A673 (cell line): ENCODE measurements at regions not wholly inside any gene's neighbourhood (a gene's known extent, or its start where the extent isn't known, plus 50 kb on each side); places are given as distances from the start of the nearest gene placed in this dataset.

Experiments
- BruUV-seq: library from RNA; stranded (reverse); fragments of 400-500 nt; replicated peaks from 2 replicates; lab custom pipeline; 2021; lab: Mats Ljungman, UMichigan
- CTCF ChIA-PET: fragments of 300-600 bp; sonication (Branson Sonifier 250); formaldehyde crosslinking; loops from one replicate; lab custom pipeline; 2022; ENCODE audit warnings: antibody characterized with exemption; lab: Charles Lee
- POLR2A ChIA-PET: fragments of 300-600 bp; sonication (Branson Sonifier 250); formaldehyde crosslinking; loops from one replicate; lab custom pipeline; 2022; ENCODE audit warnings: antibody characterized with exemption; ENCODE audit not compliant: low non-redundant PET; lab: Charles Lee
- DNase-seq: peaks from one replicate; pipeline ENCODE4 v3.0.0-alpha.2; 2015; ENCODE audit warnings: low spot score
- H3K27ac ChIP-seq: fragments of 200-600 bp; sonication (generic); 2 replicates; pipeline ENCODE4 v1.5.1; 2016; ENCODE audit warnings: mixed run types, low read depth, mild to moderate bottlenecking, mixed read lengths, antibody characterized with exemption, low read length; ENCODE audit not compliant: poor library complexity, severe bottlenecking
- H3K27me3 ChIP-seq: fragments of 200-600 bp; sonication (generic); replicated peaks from 2 replicates; pipeline ENCODE4 v1.6.1; 2017; ENCODE audit warnings: mixed run types, low read depth, mild to moderate bottlenecking, mixed read lengths, antibody characterized with exemption, low read length; ENCODE audit not compliant: insufficient read depth, poor library complexity
- H3K36me3 ChIP-seq: fragments of 200-600 bp; sonication (generic); 2 replicates; pipeline ENCODE4 v1.6.1; 2016; ENCODE audit warnings: mixed run types, mild to moderate bottlenecking, mixed read lengths, antibody characterized with exemption, low read length; ENCODE audit not compliant: insufficient read depth, poor library complexity, severe bottlenecking
- H3K4me1 ChIP-seq: fragments of 200-600 bp; sonication (generic); 2 replicates; pipeline ENCODE4 v1.6.1; 2017; ENCODE audit warnings: mixed run types, mild to moderate bottlenecking, mixed read lengths, antibody characterized with exemption, low read length; ENCODE audit not compliant: insufficient read depth, poor library complexity, severe bottlenecking
- H3K4me3 ChIP-seq: fragments of 200-600 bp; sonication (generic); 2 replicates; pipeline ENCODE4 v1.5.1; 2016; ENCODE audit warnings: low read depth, mixed run types, mild to moderate bottlenecking, mixed read lengths, low read length; ENCODE audit not compliant: poor library complexity, severe bottlenecking
- H3K9me3 ChIP-seq: fragments of 200-600 bp; sonication (generic); 2 replicates; pipeline ENCODE4 v1.6.1; 2016; ENCODE audit warnings: mixed run types, low read depth, mild to moderate bottlenecking, mixed read lengths, antibody characterized with exemption, low read length; ENCODE audit not compliant: poor library complexity, severe bottlenecking
- CTCF ChIP-seq: fragments of 300-800, 200-600 bp; sonication (generic); conservative IDR thresholded peaks from 2 replicates; pipeline ENCODE4 v1.5.1; 2017; ENCODE audit warnings: low read depth, mild to moderate bottlenecking, antibody characterized with exemption, low read length, moderate library complexity, mixed read lengths
- EZH2 ChIP-seq: fragments of 200-600 bp; sonication (generic); IDR thresholded peaks from 2 replicates; pipeline ENCODE4 v1.6.1; 2017; ENCODE audit warnings: borderline replicate concordance, low read depth, mild to moderate bottlenecking, mixed read lengths, antibody characterized with exemption, low read length; ENCODE audit not compliant: poor library complexity, severe bottlenecking
- intact Hi-C: fragments of 100-400 bp; cut with micrococcal nuclease; formaldehyde crosslinking; loops from one replicate; pipeline ENCODE4 v1.10.0; 2022; ENCODE audit not compliant: unreplicated experiment

GRCh38 chr3:184511741-184512140 lies 49.8 kb upstream of the EPHB3 start:
- no TSS peak for BruUV-seq
- TF ChIP-seq CTCF = no peak
- TF ChIP-seq EZH2 = no peak
- ChIA-PET CTCF (interaction anchor here (0.9 to 1.4 kb wide), 2 partner anchors 11 to 140 kb away, joined by 3 to 5 read pairs; no protein-coding TSS in a partner anchor), POLR2A (no interaction called here)
- H3K4me1 ChIP-seq = no peaks in the 10 kb centered on the region
- intact Hi-C loops = loop anchor here (2.0 to 5.0 kb wide), 2 partner anchors 43 to 94 kb away; no protein-coding TSS in a partner anchor
- peaks cover 85% of the 10 kb centered on the region for H3K27me3 ChIP-seq
- no peak overlapping the region for H3K4me3 ChIP-seq
- DNase-seq = no peak
- H3K9me3 ChIP-seq = no peaks in the 10 kb centered on the region
- no peak overlapping the region for H3K27ac ChIP-seq
- H3K36me3 ChIP-seq = no peaks in the 10 kb centered on the region
